ENCODE measurements at regions not wholly inside any gene's neighbourhood (a gene's known extent, or its start where the extent isn't known, plus 50 kb on each side); places are given as distances from the start of the nearest gene placed in this dataset.

GRCh38 chr11:129292092-129292491 is 83.6 kb upstream of the BARX2 start:
- TF ChIP-seq MAX (IDR thresholded peaks at IDR 0.05) (no peak), NFIC (IDR thresholded peaks at IDR 0.05) (no peak), EGR1 (IDR thresholded peaks at IDR 0.05) (no peak), FOXM1 (IDR thresholded peaks at IDR 0.05; ENCODE audit: borderline replicate concordance, low read depth) (no peak), REST (IDR thresholded peaks at IDR 0.05; ENCODE audit: low read depth) (no peak), RAD21 (IDR thresholded peaks at IDR 0.05; ENCODE audit: low read depth) (no peak), YY1 (IDR thresholded peaks at IDR 0.05; ENCODE audit: low read depth) (no peak), TAF1 (IDR thresholded peaks at IDR 0.05; ENCODE audit: low read depth) (no peak), CEBPB (IDR thresholded peaks at IDR 0.05) (no peak), CREB1 (IDR thresholded peaks at IDR 0.05; ENCODE audit: low read depth) (no peak), USF1 (IDR thresholded peaks at IDR 0.05) (no peak)
